WTC11 (cell line): ENCODE measurements at regions not wholly inside any gene's neighbourhood (a gene's known extent, or its start where the extent isn't known, plus 50 kb on each side); places are given as distances from the start of the nearest gene placed in this dataset.

Source experiments
- ATAC-seq: fragments of 200-7000 bp; cut with Tn5 transposase; 2 replicates; pipeline ENCODE4 v1.10.0; 2021; ENCODE audit warnings: mild to moderate bottlenecking, moderate library complexity
- CTCF ChIA-PET: fragments of 300-600 bp; sonication (Branson Sonifier 250); formaldehyde crosslinking; loops from one replicate; lab custom pipeline; 2021; ENCODE audit warnings: antibody characterized with exemption; lab: Charles Lee
- POLR2A ChIA-PET: fragments of 350-600 bp; sonication (Branson Sonifier 250); formaldehyde crosslinking; loops from one replicate; lab custom pipeline; 2021; ENCODE audit warnings: antibody characterized with exemption; lab: Charles Lee
- DNase-seq: peaks from one replicate; pipeline ENCODE4 v3.0.0; 2021; ENCODE audit warnings: low spot score
- H3K27ac Mint-ChIP-seq: 2 replicates; pipeline ENCODE4 v1.8.0; 2021; ENCODE audit warnings: mixed read lengths
- H3K27me3 Mint-ChIP-seq: 2 replicates; pipeline ENCODE4 v1.8.0; 2021; ENCODE audit warnings: low read depth, mild to moderate bottlenecking, moderate library complexity, mixed read lengths
- H3K36me3 Mint-ChIP-seq: 2 replicates; pipeline ENCODE4 v1.8.0; 2021; ENCODE audit warnings: mixed read lengths
- H3K4me1 Mint-ChIP-seq: 2 replicates; pipeline ENCODE4 v1.8.0; 2022; ENCODE audit warnings: mixed read lengths
- H3K4me3 Mint-ChIP-seq: 2 replicates; pipeline ENCODE4 v1.8.0; 2021; ENCODE audit warnings: mild to moderate bottlenecking, moderate library complexity, mixed read lengths
- H3K9me3 Mint-ChIP-seq: 2 replicates; pipeline ENCODE4 v1.8.0; 2021; ENCODE audit warnings: mixed read lengths
- ARID4B ChIP-seq: sonication (generic); formaldehyde crosslinking; IDR thresholded peaks from 2 replicates; pipeline ENCODE4 v1.8.0; 2023; ENCODE audit warnings: missing genetic modification reagents, mild to moderate bottlenecking, borderline replicate concordance
- ATF3 ChIP-seq: sonication (generic); formaldehyde crosslinking; conservative IDR thresholded peaks from 2 replicates; pipeline ENCODE4 v1.8.1; 2022; ENCODE audit warnings: mild to moderate bottlenecking, missing genetic modification reagents
- ATF6 ChIP-seq: sonication (generic); formaldehyde crosslinking; IDR thresholded peaks from 2 replicates; pipeline ENCODE4 v1.8.1; 2023; ENCODE audit warnings: mild to moderate bottlenecking, missing genetic modification reagents
- CBFB ChIP-seq: sonication (generic); formaldehyde crosslinking; IDR thresholded peaks from 2 replicates; pipeline ENCODE4 v1.8.1; 2022; ENCODE audit warnings: mild to moderate bottlenecking, low read depth, missing genetic modification reagents
- CREB1 ChIP-seq: sonication (generic); formaldehyde crosslinking; IDR thresholded peaks from 2 replicates; pipeline ENCODE4 v1.8.0; 2023; ENCODE audit warnings: mild to moderate bottlenecking, missing genetic modification reagents
- CREM ChIP-seq: sonication (generic); formaldehyde crosslinking; IDR thresholded peaks from 2 replicates; pipeline ENCODE4 v1.8.1; 2022; ENCODE audit warnings: mild to moderate bottlenecking, missing genetic modification reagents, moderate library complexity
- E2F5 ChIP-seq: sonication (generic); formaldehyde crosslinking; IDR thresholded peaks from 2 replicates; pipeline ENCODE4 v1.8.1; 2022; ENCODE audit warnings: mild to moderate bottlenecking, moderate library complexity, missing genetic modification reagents
- ELF4 ChIP-seq: sonication (generic); formaldehyde crosslinking; IDR thresholded peaks from 2 replicates; pipeline ENCODE4 v1.8.1; 2022; ENCODE audit warnings: low read depth, mild to moderate bottlenecking, moderate library complexity, missing genetic modification reagents
- ETV6 ChIP-seq: sonication (generic); formaldehyde crosslinking; IDR thresholded peaks from 2 replicates; pipeline ENCODE4 v1.8.1; 2022; ENCODE audit warnings: mild to moderate bottlenecking, missing genetic modification reagents
- GTF2I ChIP-seq: fragments of 250-450 bp; sonication (Bioruptor Pico); conservative IDR thresholded peaks from 2 replicates; pipeline ENCODE4 v1.4.0; 2021; ENCODE audit warnings: mild to moderate bottlenecking
- JUN ChIP-seq: sonication (generic); formaldehyde crosslinking; IDR thresholded peaks from 2 replicates; pipeline ENCODE4 v1.8.0; 2023; ENCODE audit warnings: mild to moderate bottlenecking, missing genetic modification reagents
- KAT7 ChIP-seq: sonication (generic); formaldehyde crosslinking; IDR thresholded peaks from 2 replicates; pipeline ENCODE4 v1.8.1; 2023; ENCODE audit warnings: missing genetic modification reagents, mild to moderate bottlenecking, borderline replicate concordance
- MAX ChIP-seq: sonication (generic); formaldehyde crosslinking; IDR thresholded peaks from 2 replicates; pipeline ENCODE4 v1.8.0; 2022; ENCODE audit warnings: mild to moderate bottlenecking, missing genetic modification reagents
- NR2C2 ChIP-seq: sonication (generic); formaldehyde crosslinking; IDR thresholded peaks from 2 replicates; pipeline ENCODE4 v1.8.0; 2022; ENCODE audit warnings: mild to moderate bottlenecking, missing genetic modification reagents
- NR3C1 ChIP-seq: sonication (generic); formaldehyde crosslinking; conservative IDR thresholded peaks from 2 replicates; pipeline ENCODE4 v1.8.1; 2023; ENCODE audit warnings: low read depth, mild to moderate bottlenecking, missing genetic modification reagents
- OVOL2 ChIP-seq: fragments of 250-450 bp; sonication (Bioruptor Pico); IDR thresholded peaks from 2 replicates; pipeline ENCODE4 v1.9.0; 2021; ENCODE audit warnings: mild to moderate bottlenecking, borderline replicate concordance
- PREB ChIP-seq: sonication (generic); formaldehyde crosslinking; IDR thresholded peaks from 2 replicates; pipeline ENCODE4 v1.8.1; 2022; ENCODE audit warnings: mild to moderate bottlenecking, missing genetic modification reagents, moderate library complexity, borderline replicate concordance
- RORB ChIP-seq: fragments of 250-450 bp; sonication (Bioruptor Pico); IDR thresholded peaks from 2 replicates; pipeline ENCODE4 v1.9.0; 2021; ENCODE audit warnings: mild to moderate bottlenecking
- SP1 ChIP-seq: sonication (generic); formaldehyde crosslinking; conservative IDR thresholded peaks from 2 replicates; pipeline ENCODE4 v1.8.1; 2022; ENCODE audit warnings: missing genetic modification reagents
- USF1 ChIP-seq: sonication (generic); formaldehyde crosslinking; IDR thresholded peaks from 2 replicates; pipeline ENCODE4 v1.8.0; 2022; ENCODE audit warnings: mild to moderate bottlenecking, missing genetic modification reagents
- ZBTB43 ChIP-seq: sonication (generic); formaldehyde crosslinking; IDR thresholded peaks from 2 replicates; pipeline ENCODE4 v1.8.1; 2023; ENCODE audit warnings: mild to moderate bottlenecking, missing genetic modification reagents
- ZNF219 ChIP-seq: sonication (generic); formaldehyde crosslinking; IDR thresholded peaks from 2 replicates; pipeline ENCODE4 v1.8.0; 2023; ENCODE audit warnings: missing genetic modification reagents, mild to moderate bottlenecking, borderline replicate concordance

- TF ChIP-seq ARID4B (CRISPR knock-in tag) (no peak), CREM (CRISPR knock-in tag) (no peak), MAX (CRISPR knock-in tag) (no peak), CREB1 (no peak), PREB (no peak), RORB (CRISPR knock-in tag) (no peak)
Observed at GRCh38 chr4:156192033-156192432, 238.4 kb upstream of the CTSO start (continued).

- Mint-ChIP-seq H3K27ac (no peak overlapping the region), H3K9me3 (no peaks in the 10 kb centered on the region), H3K36me3 (no peaks in the 10 kb centered on the region)
- ChIA-PET POLR2A (no interaction called here), CTCF (no interaction called here)
- DNase-seq: no peak
- TF ChIP-seq KAT7 (CRISPR knock-in tag) (no peak), NR3C1 (CRISPR knock-in tag) (no peak), NR2C2 (CRISPR knock-in tag) (no peak), ETV6 (no peak), ZBTB43 (CRISPR knock-in tag) (no peak), ATF6 (CRISPR knock-in tag) (no peak)
- TF ChIP-seq, all 79 proteins: peak for 0
- H3K4me3 Mint-ChIP-seq: no peak overlapping the region
- peaks cover 16% of the 10 kb centered on the region for H3K4me1 Mint-ChIP-seq
- no peak for ATAC-seq
- H3K27me3 Mint-ChIP-seq: no peaks in the 10 kb centered on the region
Observed at GRCh38 chr4:156191044-156191781, 237.5 kb upstream of the CTSO start.

- H3K9me3 Mint-ChIP-seq: no peaks in the 10 kb centered on the region
- H3K27ac Mint-ChIP-seq: no peak overlapping the region
- DNase-seq: no peak
- no peak for ATAC-seq
- H3K4me1 Mint-ChIP-seq: peaks cover 16% of the 10 kb centered on the region
- ChIA-PET POLR2A (no interaction called here), CTCF (no interaction called here)
- H3K27me3 Mint-ChIP-seq: no peaks in the 10 kb centered on the region
- H3K4me3 Mint-ChIP-seq: no peak overlapping the region
- H3K36me3 Mint-ChIP-seq: no peaks in the 10 kb centered on the region
- no peak for TF ChIP-seq OVOL2
- no peak for TF ChIP-seq SP1 (CRISPR knock-in tag)
- TF ChIP-seq GTF2I (CRISPR knock-in tag): no peak
- no peak for TF ChIP-seq ATF3 (CRISPR knock-in tag)
- TF ChIP-seq ELF4 (CRISPR knock-in tag): no peak
- no peak for TF ChIP-seq E2F5 (CRISPR knock-in tag)
- no peak for TF ChIP-seq USF1
- no peak for TF ChIP-seq ZNF219 (CRISPR knock-in tag)
- no peak for TF ChIP-seq JUN (CRISPR knock-in tag)
- TF ChIP-seq CBFB (CRISPR knock-in tag): no peak
Observed at GRCh38 chr4:156190615-156191014, 236.9 kb upstream of the CTSO start.
